Endothelial cell of umbilical vein (primary cell): ENCODE measurements at regions not wholly inside any gene's neighbourhood (a gene's known extent, or its start where the extent isn't known, plus 50 kb on each side); places are given as distances from the start of the nearest gene placed in this dataset.

Experiments
- BruUV-seq: library from RNA; stranded (reverse); fragments of 400-500 nt; replicated peaks from 2 replicates; lab custom pipeline; 2021; lab: Mats Ljungman, UMichigan
- CTCF ChIA-PET: fragments of 300-600, 350-600 bp; sonication (Branson Sonifier 250); formaldehyde crosslinking; loops from one replicate; lab custom pipeline; 2021; ENCODE audit warnings: antibody characterized with exemption, inconsistent platforms; lab: Charles Lee
- POLR2A ChIA-PET: fragments of 300-600, 350-600 bp; sonication (Branson Sonifier 250); formaldehyde crosslinking; loops from one replicate; lab custom pipeline; 2021; ENCODE audit warnings: antibody characterized with exemption, inconsistent platforms; lab: Charles Lee
- DNase-seq: peaks from one replicate; pipeline ENCODE4 v3.0.0-alpha.2; 2011; ENCODE audit warnings: low read depth, low spot score
- FAIRE-seq: peaks from 2 replicates; lab custom pipeline; 2011; peaks lifted over from hg19 to GRCh38; lab: Jason Lieb, UNC
- H2AFZ ChIP-seq: 2 replicates; pipeline ENCODE4 v1.6.0; 2012; ENCODE audit warnings: low read depth, low read length, control low read depth, inconsistent platforms
- H3K27ac ChIP-seq: 2 replicates; pipeline ENCODE4 v1.5.1; 2011; ENCODE audit warnings: low read depth, mild to moderate bottlenecking, control low read depth, low read length, moderate library complexity; ENCODE audit not compliant: insufficient read depth
- H3K27me3 ChIP-seq, 2 experiments: 2 replicates each; pipeline versions ENCODE4 v1.6.0 to v1.6.1; 2011; ENCODE audit warnings: low read length in 2 of 2, mixed read lengths in 1 of 2; ENCODE audit not compliant: control insufficient read depth in 2 of 2, insufficient read depth in 2 of 2
- H3K36me3 ChIP-seq, 2 experiments: 2 replicates in 1 of 2; 3 replicates in 1 of 2; pipeline ENCODE4 v1.5.1; 2011; ENCODE audit warnings: low read length in 2 of 2, mild to moderate bottlenecking in 1 of 2, moderate library complexity in 1 of 2; ENCODE audit not compliant: control insufficient read depth in 2 of 2, insufficient read depth in 2 of 2; ENCODE audit errors: extremely low read depth in 1 of 2
- H3K4me1 ChIP-seq: 3 replicates; pipeline ENCODE4 v1.5.1; 2011; ENCODE audit warnings: mild to moderate bottlenecking, low read length; ENCODE audit not compliant: control insufficient read depth, insufficient read depth; ENCODE audit errors: extremely low read depth
- H3K4me2 ChIP-seq: 2 replicates; pipeline ENCODE4 v1.6.1; 2011; ENCODE audit warnings: low read length, control low read depth, mixed read lengths; ENCODE audit not compliant: insufficient read depth
- H3K4me3 ChIP-seq, 3 experiments: fragments of 200-600 bp in 1 of 3; sonication (generic), shearing (Covaris generic) in 1 of 3; replicated peaks in 1 of 3; 2 replicates each; pipeline ENCODE4 v1.5.1; 2011 to 2016; ENCODE audit warnings: control low read depth in 3 of 3, low read length in 3 of 3, mild to moderate bottlenecking in 2 of 3, inconsistent platforms in 1 of 3, low read depth in 1 of 3, moderate library complexity in 1 of 3; ENCODE audit not compliant: insufficient read depth in 1 of 3
- H3K79me2 ChIP-seq: 2 replicates; pipeline ENCODE4 v1.6.0; 2012; ENCODE audit warnings: low read length, inconsistent platforms; ENCODE audit not compliant: control insufficient read depth, insufficient read depth
- H3K9ac ChIP-seq: replicated peaks from 2 replicates; pipeline ENCODE3; 2011; ENCODE audit warnings: low read length, control low read depth; ENCODE audit not compliant: insufficient read depth; ENCODE audit errors: extremely low read depth
- H3K9me1 ChIP-seq: replicated peaks from 3 replicates; pipeline ENCODE4 v1.6.0; 2011; ENCODE audit warnings: mild to moderate bottlenecking, low read length; ENCODE audit not compliant: control insufficient read depth, insufficient read depth; ENCODE audit errors: extremely low read depth
- H3K9me3 ChIP-seq: replicated peaks from 2 replicates; pipeline ENCODE4 v1.5.1; 2012; ENCODE audit warnings: low read length, inconsistent platforms; ENCODE audit not compliant: control insufficient read depth, insufficient read depth
- H4K20me1 ChIP-seq: replicated peaks from 2 replicates; pipeline ENCODE3; 2011; ENCODE audit warnings: mild to moderate bottlenecking, low read length; ENCODE audit not compliant: control insufficient read depth, insufficient read depth; ENCODE audit errors: extremely low read depth
- CTCF ChIP-seq, 2 donors: IDR thresholded peaks; 1 replicate in 1 of 2; 2 replicates in 1 of 2; pipeline ENCODE4 v1.5.1; 2011; ENCODE audit warnings: low read length in 2 of 2, mild to moderate bottlenecking in 2 of 2, moderate library complexity in 2 of 2, control low read depth in 1 of 2, inconsistent platforms in 1 of 2, low read depth in 1 of 2; ENCODE audit not compliant: insufficient read depth in 1 of 2; ENCODE audit errors: extremely low read depth in 1 of 2
- EZH2 ChIP-seq: IDR thresholded peaks from 2 replicates; pipeline ENCODE4 v1.6.1; 2012; ENCODE audit warnings: borderline replicate concordance, low read depth, mild to moderate bottlenecking, moderate library complexity, low read length, inconsistent platforms; ENCODE audit not compliant: severe bottlenecking
- FOS ChIP-seq: IDR thresholded peaks from 2 replicates; pipeline ENCODE4 v1.6.1; 2011; ENCODE audit warnings: mild to moderate bottlenecking, low read length, moderate library complexity, borderline replicate concordance; ENCODE audit not compliant: insufficient read depth
- GATA2 ChIP-seq: IDR thresholded peaks from 2 replicates; pipeline ENCODE4 v1.7.0; 2011; ENCODE audit warnings: low read depth, mild to moderate bottlenecking, moderate library complexity, mixed read lengths, low read length; ENCODE audit not compliant: insufficient read length, insufficient read depth
- JUN ChIP-seq: IDR thresholded peaks from 2 replicates; pipeline ENCODE4 v1.6.1; 2011; ENCODE audit warnings: borderline replicate concordance, low read depth; ENCODE audit not compliant: insufficient read length, insufficient read depth
- MYC ChIP-seq: IDR thresholded peaks from one replicate; pipeline ENCODE4 v1.6.1; 2011; ENCODE audit warnings: mild to moderate bottlenecking, low read depth, low read length
- POLR2A ChIP-seq: IDR thresholded peaks from 2 replicates; pipeline ENCODE4 v1.6.1; 2012; ENCODE audit warnings: low read depth, mild to moderate bottlenecking, control low read depth, low read length
- POLR2AphosphoS5 ChIP-seq: IDR thresholded peaks from 2 replicates; pipeline ENCODE4 v1.6.1; 2012; ENCODE audit warnings: low read depth, mild to moderate bottlenecking, control low read depth, low read length, moderate library complexity; ENCODE audit not compliant: insufficient read depth
- dilution Hi-C: fragments of 300-500 bp; cut with MboI; formaldehyde crosslinking; loops from one replicate; pipeline ENCODE4 v1.15.0; 2019; ENCODE audit warnings: low sequenced_read_pairs; ENCODE audit not compliant: extremely low pct_ligation_motif_present
- intact Hi-C: fragments of 100-400 bp; cut with micrococcal nuclease; formaldehyde crosslinking; loops from one replicate; pipeline ENCODE4 v1.10.0; 2022
- TF ChIP-seq, protein P1 (sequence below): IDR thresholded peaks from 2 replicates; pipeline ENCODE4 v1.6.1; 2011; ENCODE audit not compliant: insufficient read depth, insufficient read length

GRCh38 chr2:5594249-5594695 lies 97.9 kb upstream of the SOX11 start:
- DNase-seq (no peak), FAIRE-seq (no peak)
- H3K27me3 ChIP-seq: no peaks in the 10 kb centered on the region
- no peak overlapping the region for H3K4me3 ChIP-seq
- H3K4me1 ChIP-seq: no peaks in the 10 kb centered on the region
- POLR2A ChIA-PET: no interaction called here
- no peak overlapping the region for H3K4me2 ChIP-seq
- peaks cover 5% of the 10 kb centered on the region for H3K9me3 ChIP-seq
- CTCF ChIA-PET: no interaction called here
- no peaks in the 10 kb centered on the region for H3K36me3 ChIP-seq
- no peak for TF ChIP-seq POLR2A
- no peak for TF ChIP-seq FOS
- no peak for TF ChIP-seq POLR2AphosphoS5
- no peak for TF ChIP-seq CTCF (IDR thresholded peaks at IDR 0.05; ENCODE audit: extremely low read depth in 1 of 2, insufficient read depth in 1 of 2, low read depth in 1 of 2, low read length in 2 of 2)
- TF ChIP-seq, protein P1, sequence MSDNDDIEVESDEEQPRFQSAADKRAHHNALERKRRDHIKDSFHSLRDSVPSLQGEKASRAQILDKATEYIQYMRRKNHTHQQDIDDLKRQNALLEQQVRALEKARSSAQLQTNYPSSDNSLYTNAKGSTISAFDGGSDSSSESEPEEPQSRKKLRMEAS: no peak
- TF ChIP-seq MYC: no peak
- no peak for TF ChIP-seq EZH2
- TF ChIP-seq JUN: no peak
- TF ChIP-seq GATA2: no peak
- no peak overlapping the region for H2AFZ ChIP-seq
- no peak overlapping the region for H3K9ac ChIP-seq
- H4K20me1 ChIP-seq: no peaks in the 10 kb centered on the region
- dilution Hi-C loops (no loop called here), intact Hi-C loops (no loop called here)
- H3K27ac ChIP-seq: no peak overlapping the region
- H3K9me1 ChIP-seq: no peaks in the 10 kb centered on the region
- no TSS peak for BruUV-seq
- H3K79me2 ChIP-seq: no peaks in the 10 kb centered on the region
